GM11168 (cell line): ENCODE measurements at regions not wholly inside any gene's neighbourhood (a gene's known extent, or its start where the extent isn't known, plus 50 kb on each side); places are given as distances from the start of the nearest gene placed in this dataset.

Experiments used
- in situ Hi-C: fragments of 300-500 bp; cut with MboI; formaldehyde crosslinking; loops from one replicate; pipeline ENCODE4 v1.12.0; 2022; ENCODE audit warnings: low sequenced_read_pairs; ENCODE audit not compliant: unreplicated experiment

DNA sequence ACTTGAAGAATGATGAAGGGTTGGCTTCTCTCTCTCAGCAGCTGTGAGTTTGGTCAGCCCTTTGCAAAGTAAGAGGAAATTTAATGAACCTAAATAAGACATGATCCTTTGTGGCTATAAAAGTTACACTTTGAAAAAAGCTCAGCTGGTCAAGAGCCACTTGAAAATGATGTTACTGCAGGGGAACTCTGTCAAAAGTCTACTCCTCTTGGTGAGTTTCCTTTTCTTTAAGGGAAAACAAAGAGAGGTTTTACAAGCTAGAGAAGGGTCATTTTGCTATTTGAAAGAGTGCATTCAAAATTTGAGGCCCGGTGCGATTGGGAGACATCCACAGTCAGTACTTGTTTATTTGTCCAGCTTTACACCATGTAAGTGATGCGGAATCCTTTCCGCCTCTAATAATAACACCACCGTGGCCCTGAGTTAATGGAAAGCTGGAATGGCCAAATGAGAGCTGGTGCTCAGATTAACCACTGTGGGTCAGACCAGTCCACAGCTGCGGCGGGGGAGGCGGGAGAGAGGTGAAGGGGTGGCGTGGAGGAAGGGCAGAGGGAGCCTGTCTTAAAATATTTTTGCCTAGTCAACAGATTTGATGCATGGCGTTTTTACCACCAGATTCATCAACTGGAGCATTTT lies 404.0 kb downstream of the TLE4 start:
- in situ Hi-C loops, result no loop called here

GRCh38 chr9:79974806-79975422 lies 403.1 kb downstream of the TLE4 start:
- in situ Hi-C loops, result no loop called here

DNA sequence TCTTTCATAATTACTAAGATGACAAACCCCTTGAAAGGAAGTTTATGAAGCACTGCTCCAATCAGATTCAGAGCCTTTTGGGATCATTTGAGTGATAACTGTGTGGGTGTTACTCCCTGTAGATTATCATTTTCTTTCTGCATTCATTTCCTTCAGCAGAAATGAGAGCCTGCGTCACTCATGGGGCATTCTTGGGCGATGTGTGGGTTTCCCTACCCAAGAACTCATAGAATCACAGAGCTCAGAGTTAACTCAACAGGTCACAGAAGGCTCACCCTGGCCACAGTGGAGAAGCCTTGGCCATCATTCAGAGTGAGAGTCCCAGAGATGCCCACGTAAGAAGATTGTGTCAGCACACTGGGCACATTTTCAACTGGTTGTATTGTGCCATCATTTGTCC lies 401.9 kb downstream of the TLE4 start:
- in situ Hi-C loops, result no loop called here

- in situ Hi-C loops, result no loop called here
Measured at GRCh38 chr9:79970146-79970425, 398.3 kb downstream of the TLE4 start.

DNA sequence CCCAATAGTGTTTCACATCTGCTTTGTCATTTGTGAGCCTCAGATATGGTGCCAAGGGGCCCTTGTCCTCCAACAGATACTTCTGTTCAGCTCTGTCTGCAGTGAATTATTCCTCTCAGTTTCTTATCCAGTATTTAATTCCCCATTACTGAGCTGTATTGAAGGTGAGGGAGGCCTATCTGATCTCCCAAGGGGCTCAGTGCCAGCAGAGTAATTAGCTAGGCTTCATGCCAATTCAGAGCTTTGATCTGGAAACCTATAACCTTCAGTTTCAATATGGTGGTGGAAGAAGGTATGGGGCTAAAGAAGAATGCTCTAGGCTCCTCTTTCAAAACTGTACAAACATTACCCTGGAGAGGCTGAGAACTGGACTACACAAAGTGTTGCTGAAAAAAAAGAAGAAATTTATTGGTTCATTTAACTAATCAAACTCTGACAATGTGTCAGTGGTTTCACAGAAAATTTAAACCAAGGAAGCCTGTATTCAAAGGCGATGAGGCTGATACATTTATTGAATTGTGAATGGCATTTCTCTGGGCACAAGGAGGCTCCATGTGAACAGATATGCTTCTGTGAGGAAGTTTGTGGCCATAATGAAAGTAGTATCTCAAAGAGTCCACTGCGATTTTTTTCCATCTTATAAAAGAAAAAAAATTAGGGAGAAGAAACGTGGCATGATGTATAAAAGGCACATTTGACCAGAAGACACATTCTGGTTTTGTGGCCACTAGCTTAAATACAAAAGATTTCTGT lies 397.8 kb downstream of the TLE4 start:
- in situ Hi-C loops, result no loop called here

DNA sequence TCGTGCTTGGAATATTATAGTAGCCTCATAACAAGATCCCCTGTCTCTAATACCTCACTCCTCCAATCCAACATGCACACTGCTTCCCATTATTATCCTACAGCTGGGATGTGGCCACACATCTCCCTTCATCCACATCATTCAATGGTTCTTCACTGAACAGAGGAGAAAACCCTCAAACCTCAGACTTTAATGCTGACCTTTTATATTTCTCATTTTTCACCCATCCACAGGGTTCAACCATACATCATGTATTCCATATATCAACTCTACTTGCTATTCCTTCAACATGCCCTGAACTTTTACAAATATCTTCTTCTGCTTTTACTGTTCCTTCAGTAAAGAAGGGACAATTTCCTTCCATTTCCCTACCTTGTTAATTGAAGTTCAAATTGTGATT lies 396.8 kb downstream of the TLE4 start:
- in situ Hi-C loops, result no loop called here

DNA sequence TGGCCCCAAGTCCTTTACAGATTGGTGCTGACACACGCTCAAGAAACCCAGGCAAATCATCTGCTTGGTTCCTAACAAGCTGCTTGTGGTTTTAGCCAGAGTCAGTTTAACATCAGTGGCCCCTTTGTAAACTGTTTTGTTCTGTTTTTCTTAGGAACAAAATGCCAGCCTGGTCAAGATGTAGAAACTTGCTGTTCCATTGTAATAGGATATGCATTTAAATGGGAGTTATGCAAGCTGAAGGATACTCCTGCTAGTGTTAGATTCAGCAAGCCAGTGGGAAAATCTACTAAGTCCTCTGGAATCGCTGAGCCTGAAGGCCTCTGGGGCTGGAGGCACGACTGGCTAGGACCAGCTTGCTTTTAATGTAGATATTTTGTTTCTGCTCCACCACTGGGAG lies 391.1 kb downstream of the TLE4 start:
- in situ Hi-C loops, result no loop called here

- in situ Hi-C loops, result no loop called here
Measured at GRCh38 chr9:79962150-79962549, 390.4 kb downstream of the TLE4 start.

DNA sequence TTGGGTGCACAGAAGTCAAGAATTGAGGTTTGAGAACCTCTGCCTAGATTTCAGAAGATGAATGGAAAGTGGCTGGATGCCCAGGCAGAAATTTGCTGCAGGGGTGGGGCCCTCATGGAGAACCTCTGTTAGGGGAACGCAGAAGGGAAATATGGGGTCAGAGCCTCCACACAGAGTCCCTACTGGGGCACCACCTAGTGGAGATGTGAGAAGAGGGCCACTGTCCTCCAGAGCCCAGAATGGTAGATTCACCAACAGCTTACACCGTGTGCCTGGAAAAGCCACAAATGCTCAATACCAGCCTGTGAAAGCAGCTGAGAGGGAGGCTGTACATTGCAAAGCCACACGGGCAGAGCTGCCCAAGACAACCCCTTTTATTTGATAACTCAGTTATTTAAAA lies 383.5 kb downstream of the TLE4 start:
- in situ Hi-C loops, result no loop called here

DNA sequence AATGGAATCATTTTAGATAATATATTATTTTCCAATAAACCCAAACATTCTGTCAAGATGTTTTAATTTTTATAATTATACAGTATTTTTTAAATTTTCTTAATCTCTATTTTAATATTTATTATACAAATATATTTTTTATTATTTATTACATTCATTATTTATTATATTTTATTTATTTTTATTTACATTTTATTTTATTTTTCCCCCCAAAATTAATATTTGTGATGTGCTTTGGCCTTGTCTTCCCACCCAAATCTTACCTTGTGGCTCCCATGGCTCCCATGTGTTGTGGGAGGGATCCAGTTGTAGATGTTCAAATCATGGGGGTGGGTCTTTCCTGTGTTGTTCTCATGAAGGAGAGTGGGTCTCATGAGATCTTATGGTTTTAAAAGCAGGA lies 382.1 kb downstream of the TLE4 start:
- in situ Hi-C loops, result no loop called here

- in situ Hi-C loops, result no loop called here
Measured at GRCh38 chr9:79952401-79952800, 380.6 kb downstream of the TLE4 start.

DNA sequence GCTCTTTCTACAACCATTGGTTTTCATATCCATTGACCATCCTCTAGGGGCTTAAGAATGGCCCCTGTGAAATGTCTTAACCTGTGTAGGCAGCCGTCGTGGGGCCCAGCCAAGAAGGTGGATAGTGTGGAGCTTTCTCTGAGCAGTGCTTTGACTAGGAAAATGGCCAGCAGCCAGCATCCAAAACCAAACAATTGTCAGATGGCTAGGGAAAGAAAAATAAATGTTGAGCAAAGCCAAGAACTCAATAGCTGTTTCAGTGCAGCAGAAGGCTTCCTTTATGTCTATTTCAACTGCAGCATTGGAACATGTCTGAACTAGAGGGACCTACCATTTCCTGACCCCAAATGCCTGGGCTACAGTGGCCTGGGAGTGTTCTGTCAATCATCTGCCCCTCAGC lies 374.9 kb downstream of the TLE4 start:
- in situ Hi-C loops, result loop anchor here (25.0 kb wide), 1 partner anchor 184 kb away; no protein-coding TSS in a partner anchor

DNA sequence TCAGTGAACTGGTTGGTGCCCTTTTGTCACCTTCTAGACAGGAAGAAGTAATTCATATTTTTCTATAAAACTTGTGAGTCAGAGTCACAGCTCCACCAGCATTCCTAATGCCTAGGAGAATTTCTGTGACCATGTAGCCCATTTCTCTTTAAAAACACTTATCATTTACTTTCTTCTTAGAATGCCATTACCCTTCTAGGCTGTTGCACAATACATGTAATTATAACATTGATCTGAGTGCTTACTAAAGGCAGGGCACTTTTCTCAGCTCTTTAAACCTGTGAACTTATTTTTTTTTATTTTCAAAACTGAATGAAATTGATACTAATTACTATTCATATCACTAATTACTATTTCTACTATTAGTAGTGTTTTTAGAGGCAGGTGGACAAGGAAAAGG lies 373.7 kb downstream of the TLE4 start:
- in situ Hi-C loops, result loop anchor here (25.0 kb wide), 1 partner anchor 183 kb away; no protein-coding TSS in a partner anchor

- in situ Hi-C loops, result loop anchor here (25.0 kb wide), 1 partner anchor 183 kb away; no protein-coding TSS in a partner anchor
Measured at GRCh38 chr9:79945016-79945415, 373.3 kb downstream of the TLE4 start.

GRCh38 chr9:79940919-79941318 lies 369.2 kb downstream of the TLE4 start:
- in situ Hi-C loops, result loop anchor here (25.0 kb wide), 1 partner anchor 179 kb away; no protein-coding TSS in a partner anchor

DNA sequence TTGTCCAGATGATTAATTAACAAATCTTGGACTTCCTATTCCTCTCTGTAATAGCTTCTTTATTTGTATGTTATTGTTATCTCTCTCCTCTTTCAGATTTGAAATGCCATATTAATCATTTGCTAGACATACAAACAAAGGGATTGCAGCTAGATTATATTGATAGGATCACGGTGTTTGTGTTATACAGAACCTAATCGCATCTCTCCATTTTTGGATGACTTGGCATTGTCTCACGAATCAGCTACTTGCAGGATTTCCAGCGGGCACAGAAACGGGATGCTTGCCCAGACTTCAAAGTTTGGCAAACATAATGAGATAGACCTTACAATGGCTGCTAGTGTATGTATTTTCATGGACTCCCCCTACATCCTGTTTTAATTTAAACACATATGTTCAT lies 368.1 kb downstream of the TLE4 start:
- in situ Hi-C loops, result loop anchor here (25.0 kb wide), 1 partner anchor 178 kb away; no protein-coding TSS in a partner anchor

DNA sequence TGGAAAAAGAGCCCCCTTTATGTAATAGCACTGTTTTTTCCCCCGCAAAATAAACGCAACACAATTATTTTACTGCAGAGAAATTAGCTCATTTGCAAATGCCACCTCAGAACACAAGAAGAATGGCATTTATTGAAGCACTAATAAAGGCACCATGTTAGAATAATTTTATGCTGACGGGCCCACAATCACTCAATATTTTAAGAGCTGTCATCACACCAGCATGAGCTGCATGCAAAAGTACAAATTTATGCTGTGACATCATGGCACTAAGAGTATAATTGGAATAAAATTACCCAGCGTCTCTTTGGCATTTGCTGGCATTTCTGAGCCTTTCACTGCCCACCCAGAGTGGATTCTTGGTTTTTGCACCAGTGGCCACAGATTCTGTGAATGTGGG lies 364.6 kb downstream of the TLE4 start:
- in situ Hi-C loops, result loop anchor here (25.0 kb wide), 1 partner anchor 174 kb away; no protein-coding TSS in a partner anchor

DNA sequence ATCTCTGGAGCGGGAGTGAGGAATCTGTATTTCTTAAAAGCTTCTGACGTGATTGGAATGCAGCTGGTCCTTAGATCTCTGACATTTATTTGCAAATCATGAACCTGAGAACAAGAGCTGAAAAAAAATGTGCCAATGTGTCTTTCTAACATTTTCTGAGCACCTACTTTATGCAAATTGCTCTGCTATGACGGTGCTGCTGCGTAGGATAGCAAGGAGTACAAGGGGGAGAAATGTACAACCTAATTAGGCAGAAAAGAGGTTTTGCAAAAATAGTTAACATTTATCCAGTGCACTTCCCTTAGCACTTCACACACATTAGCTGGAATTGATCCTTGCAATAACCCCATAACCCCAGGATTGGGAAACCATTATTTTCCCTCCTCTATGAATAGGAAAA lies 357.5 kb downstream of the TLE4 start:
- in situ Hi-C loops, result loop anchor here (25.0 kb wide), 1 partner anchor 167 kb away; no protein-coding TSS in a partner anchor

DNA sequence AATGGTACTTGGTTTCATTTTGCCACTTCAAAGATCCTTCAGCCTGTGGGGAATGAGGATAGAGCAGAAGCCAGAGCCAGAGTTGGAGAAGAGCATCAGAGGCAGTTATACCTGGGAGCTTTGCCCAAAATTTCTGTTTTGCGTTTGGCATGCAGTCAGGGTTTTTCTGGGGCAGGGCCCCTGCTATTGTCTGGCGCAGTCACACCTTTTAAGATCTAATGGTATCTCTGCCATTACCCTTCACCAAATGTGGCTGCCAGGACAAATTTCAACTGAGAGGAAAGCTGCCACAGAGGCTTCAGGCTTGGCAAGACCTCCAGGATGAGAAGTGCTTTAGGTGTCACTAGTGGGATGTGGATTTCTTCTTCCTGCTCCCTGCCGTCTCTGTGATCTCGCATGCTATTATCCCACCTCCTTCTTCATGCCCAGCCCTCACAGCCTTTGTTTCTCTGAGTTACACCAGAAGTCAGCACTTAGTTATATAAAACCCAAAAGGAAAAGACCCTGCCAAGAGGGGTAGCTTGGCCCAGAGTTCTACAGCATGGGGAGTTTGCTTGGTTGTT lies 357.0 kb downstream of the TLE4 start:
- in situ Hi-C loops, result loop anchor here (25.0 kb wide), 1 partner anchor 166 kb away; no protein-coding TSS in a partner anchor

GRCh38 chr9:79925326-79925725 lies 353.6 kb downstream of the TLE4 start:
- in situ Hi-C loops, result loop anchor here (25.0 kb wide), 1 partner anchor 163 kb away; no protein-coding TSS in a partner anchor

- in situ Hi-C loops, result loop anchor here (25.0 kb wide), 1 partner anchor 163 kb away; no protein-coding TSS in a partner anchor
Measured at GRCh38 chr9:79924836-79925235, 353.1 kb downstream of the TLE4 start.
